ENCODE measurements at regions not wholly inside any gene's neighbourhood (a gene's known extent, or its start where the extent isn't known, plus 50 kb on each side); places are given as distances from the start of the nearest gene placed in this dataset.

DNA sequence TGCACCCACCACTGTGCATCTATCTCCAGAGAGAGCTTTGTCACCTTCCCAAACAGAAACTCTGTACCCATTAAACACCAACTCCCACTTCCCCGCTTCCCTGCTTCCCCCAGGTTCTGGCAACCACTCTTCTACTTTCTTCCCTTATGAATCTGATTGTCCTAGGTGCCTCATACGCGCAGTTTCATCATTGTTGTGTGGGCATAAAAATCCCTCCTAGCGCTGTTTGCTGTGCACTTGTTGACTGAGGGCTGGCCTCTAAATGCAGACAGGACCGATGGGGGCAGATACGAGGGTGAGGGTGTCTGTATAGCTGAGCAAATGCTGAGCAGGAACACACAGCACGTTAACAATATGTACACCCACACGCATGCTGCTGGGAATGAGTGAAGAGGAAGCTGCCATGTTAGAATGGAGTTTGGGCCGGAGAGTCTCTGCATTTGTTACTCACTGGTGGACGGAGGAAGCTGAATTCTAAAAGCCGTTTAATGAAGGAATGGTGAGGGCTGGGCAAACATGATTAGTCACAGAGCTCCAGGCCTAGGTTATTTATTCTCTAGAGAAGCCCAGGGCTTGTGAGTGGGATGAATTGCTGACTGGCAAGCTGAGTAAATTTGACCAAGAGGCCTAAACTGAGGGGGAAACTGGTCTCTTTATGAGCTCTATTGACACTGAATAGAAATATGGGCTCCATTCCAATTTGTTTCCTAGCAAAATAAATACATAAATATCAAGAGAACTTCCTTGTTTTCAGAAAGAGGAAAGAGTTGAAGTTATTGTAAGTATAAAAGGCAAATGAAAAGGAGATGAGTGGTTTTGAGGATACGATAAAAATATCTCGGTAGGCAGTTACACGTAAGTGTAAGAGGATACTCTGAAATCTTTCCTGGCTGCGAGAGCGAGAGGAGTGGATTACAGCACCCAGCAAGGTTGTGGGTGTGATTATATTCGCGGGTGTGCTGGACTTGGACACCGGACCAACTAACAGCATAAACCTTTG lies 95.9 kb upstream of the RPS6KA3 start:
- ChIA-PET CTCF (no interaction called here), POLR2A (no interaction called here)
- no peaks in the 10 kb centered on the region for H3K27me3 ChIP-seq (ENCODE audit: control insufficient read depth, insufficient read depth, low read length)
- H3K36me3 ChIP-seq (ENCODE audit: control insufficient read depth, insufficient read depth, low read length) = no peaks in the 10 kb centered on the region
- TF ChIP-seq, protein P1, sequence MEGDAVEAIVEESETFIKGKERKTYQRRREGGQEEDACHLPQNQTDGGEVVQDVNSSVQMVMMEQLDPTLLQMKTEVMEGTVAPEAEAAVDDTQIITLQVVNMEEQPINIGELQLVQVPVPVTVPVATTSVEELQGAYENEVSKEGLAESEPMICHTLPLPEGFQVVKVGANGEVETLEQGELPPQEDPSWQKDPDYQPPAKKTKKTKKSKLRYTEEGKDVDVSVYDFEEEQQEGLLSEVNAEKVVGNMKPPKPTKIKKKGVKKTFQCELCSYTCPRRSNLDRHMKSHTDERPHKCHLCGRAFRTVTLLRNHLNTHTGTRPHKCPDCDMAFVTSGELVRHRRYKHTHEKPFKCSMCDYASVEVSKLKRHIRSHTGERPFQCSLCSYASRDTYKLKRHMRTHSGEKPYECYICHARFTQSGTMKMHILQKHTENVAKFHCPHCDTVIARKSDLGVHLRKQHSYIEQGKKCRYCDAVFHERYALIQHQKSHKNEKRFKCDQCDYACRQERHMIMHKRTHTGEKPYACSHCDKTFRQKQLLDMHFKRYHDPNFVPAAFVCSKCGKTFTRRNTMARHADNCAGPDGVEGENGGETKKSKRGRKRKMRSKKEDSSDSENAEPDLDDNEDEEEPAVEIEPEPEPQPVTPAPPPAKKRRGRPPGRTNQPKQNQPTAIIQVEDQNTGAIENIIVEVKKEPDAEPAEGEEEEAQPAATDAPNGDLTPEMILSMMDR (IDR thresholded peaks at IDR 0.05; ENCODE audit: insufficient read depth, low read depth, low read length) = no peak
- H3K4me3 ChIP-seq (ENCODE audit: low read depth, low read length) = no peak overlapping the region
- no peak for DNase-seq (ENCODE audit: low read depth)

GRCh38 chrX:20361890-20362262 lies 95.2 kb upstream of the RPS6KA3 start:
- ChIA-PET POLR2A (interaction anchor here (0.6 kb wide), 1 partner anchor 228 kb away, joined by 4 read pairs; no protein-coding TSS in a partner anchor), CTCF (no interaction called here)
- H3K4me3 ChIP-seq (ENCODE audit: low read depth, low read length) = no peak overlapping the region
- TF ChIP-seq, protein P1 (IDR thresholded peaks at IDR 0.05; ENCODE audit: insufficient read depth, low read depth, low read length) = no peak
- DNase-seq (ENCODE audit: low read depth) = peak; percentile 37
- no peaks in the 10 kb centered on the region for H3K36me3 ChIP-seq (ENCODE audit: control insufficient read depth, insufficient read depth, low read length)
- H3K27me3 ChIP-seq (ENCODE audit: control insufficient read depth, insufficient read depth, low read length) = no peaks in the 10 kb centered on the region

- no peak overlapping the region for H3K4me3 ChIP-seq (ENCODE audit: low read depth, low read length)
- ChIA-PET POLR2A (interaction anchor here (0.6 kb wide), 2 partner anchors 94 to 227 kb away, joined by 4 to 5 read pairs; no protein-coding TSS in a partner anchor), CTCF (no interaction called here)
- TF ChIP-seq, protein P1 (IDR thresholded peaks at IDR 0.05; ENCODE audit: insufficient read depth, low read depth, low read length) = no peak
- DNase-seq (ENCODE audit: low read depth) = peak; percentile 11
- no peaks in the 10 kb centered on the region for H3K27me3 ChIP-seq (ENCODE audit: control insufficient read depth, insufficient read depth, low read length)
- H3K36me3 ChIP-seq (ENCODE audit: control insufficient read depth, insufficient read depth, low read length) = no peaks in the 10 kb centered on the region
Measured at GRCh38 chrX:20361081-20361889, 94.6 kb upstream of the RPS6KA3 start.

- TF ChIP-seq, protein P1 (IDR thresholded peaks at IDR 0.05; ENCODE audit: insufficient read depth, low read depth, low read length) = no peak
- no peak for DNase-seq (ENCODE audit: low read depth)
- ChIA-PET CTCF (no interaction called here), POLR2A (no interaction called here)
- no peaks in the 10 kb centered on the region for H3K27me3 ChIP-seq (ENCODE audit: control insufficient read depth, insufficient read depth, low read length)
- H3K4me3 ChIP-seq (ENCODE audit: low read depth, low read length) = no peak overlapping the region
- no peaks in the 10 kb centered on the region for H3K36me3 ChIP-seq (ENCODE audit: control insufficient read depth, insufficient read depth, low read length)
Measured at GRCh38 chrX:20355187-20355586, 88.5 kb upstream of the RPS6KA3 start.

DNA sequence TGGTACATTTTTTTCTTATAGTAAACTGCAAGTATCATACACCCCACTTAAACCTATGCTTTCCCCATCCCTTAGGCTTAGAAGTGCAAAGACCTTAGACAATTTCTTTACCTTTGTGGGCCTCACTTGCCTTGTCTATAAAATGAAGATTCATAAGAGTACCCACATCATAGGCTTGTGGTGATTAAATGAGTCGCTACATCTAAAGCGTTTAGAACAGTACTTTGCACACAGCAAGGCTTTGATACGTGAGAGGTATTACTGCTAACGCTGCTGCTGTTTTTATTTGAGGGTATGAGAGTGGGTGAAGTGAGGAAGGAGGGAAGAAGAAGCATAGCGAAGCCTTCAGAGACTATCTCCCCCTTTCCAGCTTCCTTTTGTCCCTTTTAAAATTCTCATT lies 87.8 kb upstream of the RPS6KA3 start:
- Histone ChIP-seq H3K27me3 (ENCODE audit: control insufficient read depth, insufficient read depth, low read length) (no peaks in the 10 kb centered on the region), H3K4me3 (ENCODE audit: low read depth, low read length) (no peak overlapping the region), H3K36me3 (ENCODE audit: control insufficient read depth, insufficient read depth, low read length) (no peaks in the 10 kb centered on the region)
- TF ChIP-seq, protein P1 (IDR thresholded peaks at IDR 0.05; ENCODE audit: insufficient read depth, low read depth, low read length) = no peak
- POLR2A ChIA-PET = no interaction called here
- CTCF ChIA-PET = interaction anchor here (0.6 kb wide), 1 partner anchor 95 kb away, joined by 3 read pairs; no protein-coding TSS in a partner anchor
- no peak for DNase-seq (ENCODE audit: low read depth)

All from BJ (cell line).